ENCODE measurements at regions not wholly inside any gene's neighbourhood (a gene's known extent, or its start where the extent isn't known, plus 50 kb on each side); places are given as distances from the start of the nearest gene placed in this dataset.
A peak's percentile ranks its signal among the peaks of the same experiment; 100 is the strongest.

DNA sequence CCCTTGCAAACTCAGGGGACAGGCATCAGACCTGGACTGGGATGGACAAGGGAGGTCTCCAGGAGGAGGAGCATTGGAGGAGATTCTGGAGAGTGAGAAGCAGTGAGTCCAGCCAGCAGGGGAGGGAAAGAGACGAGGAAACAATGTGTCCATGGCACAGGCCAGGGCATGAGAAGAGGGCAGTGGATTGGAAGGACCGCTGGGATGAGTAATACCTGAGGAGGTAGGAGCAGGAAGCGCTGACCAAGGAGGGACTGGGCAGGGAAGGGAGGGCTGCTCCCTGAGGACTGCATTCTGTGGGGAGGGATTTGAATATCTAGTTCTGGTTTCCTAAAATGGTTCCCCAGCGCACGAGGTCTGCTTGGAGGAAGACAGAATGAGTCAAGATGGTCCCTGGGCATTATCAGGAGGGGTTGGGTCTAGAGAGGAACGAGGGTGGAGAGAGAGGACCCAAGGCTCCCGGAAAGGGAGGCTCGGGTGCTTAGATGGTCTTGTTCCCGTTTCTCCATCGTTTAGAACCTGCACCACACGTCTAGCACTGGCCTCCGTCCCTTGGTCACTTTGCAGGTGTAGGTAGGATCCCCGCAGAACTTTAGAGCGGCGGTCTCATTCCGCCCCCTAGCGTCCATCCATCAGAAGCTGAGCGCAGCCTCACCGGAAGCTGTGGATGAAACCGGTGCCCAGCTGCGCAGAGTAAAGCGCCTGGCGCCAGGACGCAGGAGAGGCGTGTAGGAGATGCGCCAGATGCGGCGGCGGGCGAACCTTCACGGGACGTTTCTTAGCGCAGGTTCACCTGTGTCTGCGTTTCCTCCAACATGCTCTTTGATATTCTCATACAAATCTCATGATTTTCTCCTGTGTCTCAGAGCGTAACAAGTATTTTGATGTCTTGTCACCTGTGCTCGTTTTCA lies 190.7 kb upstream of the NDN start:
- intact Hi-C loops (cut with micrococcal nuclease; ENCODE audit: unreplicated experiment) = no loop called here
- Histone ChIP-seq H3K9ac (ENCODE audit: control insufficient read depth, insufficient read depth, low read length) (no peak overlapping the region), H3K27me3 (replicated peaks in 1 of 2; ENCODE audit: control insufficient read depth in 2 of 2, insufficient read depth in 2 of 2, low read length in 1 of 2) (no peaks in the 10 kb centered on the region), H2AFZ (ENCODE audit: control insufficient read depth, low read depth, low read length) (no peak overlapping the region), H3K9me3 (replicated peaks; ENCODE audit: control insufficient read depth, insufficient read depth, low read length) (no peaks in the 10 kb centered on the region), H3K27ac (ENCODE audit: control insufficient read depth, insufficient read depth) (no peak overlapping the region), H3K4me3 (no peak overlapping the region), H3K4me2 (ENCODE audit: control insufficient read depth, insufficient read depth) (no peak overlapping the region), H3K36me3 (ENCODE audit: control insufficient read depth in 2 of 2, insufficient read depth in 2 of 2, low read length in 1 of 2) (no peaks in the 10 kb centered on the region), H4K20me1 (ENCODE audit: control insufficient read depth, insufficient read depth) (no peaks in the 10 kb centered on the region), H3K79me2 (ENCODE audit: control insufficient read depth, insufficient read depth, low read length) (no peaks in the 10 kb centered on the region), H3K4me1 (ENCODE audit: control insufficient read depth, insufficient read depth, low read length) (no peaks in the 10 kb centered on the region)
- no peak for TF ChIP-seq ZSCAN29 (IDR thresholded peaks at IDR 0.05)
- TF ChIP-seq CTCF (IDR thresholded peaks at IDR 0.05 in 2 of 3, conservative IDR thresholded peaks at IDR 0.05 in 1 of 3; ENCODE audit: control insufficient read depth in 2 of 3, extremely low read depth in 1 of 3, insufficient read depth in 1 of 3, low read depth in 3 of 3, low read length in 3 of 3) = peak; percentile 10 to 32 (median 24); a peak in 1 of 6 replicates
- TF ChIP-seq ZBED1 (IDR thresholded peaks at IDR 0.05; ENCODE audit: borderline replicate concordance) = no peak
- in situ Hi-C loops (cut with MboI) = no loop called here
- FAIRE-seq (no peak), DNase-seq (ENCODE audit: low read depth, low spot score) (no peak), ATAC-seq (peak; percentile 28; the same call in 1 of the 3 replicates)
- CTCF ChIA-PET = no interaction called here
- BruUV-seq (replicated peaks) = no TSS peak
- RAD21 ChIA-PET (ENCODE audit: unreplicated experiment) = no interaction called here
- SMC1A ChIA-PET (ENCODE audit: uncharacterized antibody, unreplicated experiment) = no interaction called here
- POLR2A ChIA-PET = no interaction called here
- WGBS (ENCODE audit: insufficient coverage, insufficient replicate concordance, low lambda C conversion rate, missing lambda C conversion rate) = 45% methylated on average over 36 of the region's 36 CpGs

- 28% methylated on average over 9 of the region's 9 CpGs for WGBS (ENCODE audit: insufficient coverage, insufficient replicate concordance, low lambda C conversion rate, missing lambda C conversion rate)
Observed at GRCh38 chr15:23881291-23881690, 194.2 kb upstream of the NDN start.

More at GRCh38 chr15:23881291-23881690, 194.2 kb upstream of the NDN start:
- no peaks in the 10 kb centered on the region for H3K27me3 ChIP-seq (replicated peaks in 1 of 2; ENCODE audit: control insufficient read depth in 2 of 2, insufficient read depth in 2 of 2, low read length in 1 of 2)
- no peaks in the 10 kb centered on the region for H4K20me1 ChIP-seq (ENCODE audit: control insufficient read depth, insufficient read depth)
- SMC1A ChIA-PET (ENCODE audit: uncharacterized antibody, unreplicated experiment) = no interaction called here
- no peaks in the 10 kb centered on the region for H3K36me3 ChIP-seq (ENCODE audit: control insufficient read depth in 2 of 2, insufficient read depth in 2 of 2, low read length in 1 of 2)
- ATAC-seq (no peak), FAIRE-seq (no peak), DNase-seq (ENCODE audit: low read depth, low spot score) (no peak)
- no peaks in the 10 kb centered on the region for H3K9me3 ChIP-seq (replicated peaks; ENCODE audit: control insufficient read depth, insufficient read depth, low read length)
- H3K79me2 ChIP-seq (ENCODE audit: control insufficient read depth, insufficient read depth, low read length) = no peaks in the 10 kb centered on the region
- intact Hi-C loops (cut with micrococcal nuclease; ENCODE audit: unreplicated experiment) (no loop called here), in situ Hi-C loops (cut with MboI) (no loop called here)
- no peaks in the 10 kb centered on the region for H3K4me1 ChIP-seq (ENCODE audit: control insufficient read depth, insufficient read depth, low read length)
- H3K4me2 ChIP-seq (ENCODE audit: control insufficient read depth, insufficient read depth) = no peak overlapping the region
- POLR2A ChIA-PET = no interaction called here
- no peak overlapping the region for H3K4me3 ChIP-seq
- RAD21 ChIA-PET (ENCODE audit: unreplicated experiment) = no interaction called here
- H3K27ac ChIP-seq (ENCODE audit: control insufficient read depth, insufficient read depth) = no peak overlapping the region
- H2AFZ ChIP-seq (ENCODE audit: control insufficient read depth, low read depth, low read length) = no peak overlapping the region
- TF ChIP-seq, protein P1, sequence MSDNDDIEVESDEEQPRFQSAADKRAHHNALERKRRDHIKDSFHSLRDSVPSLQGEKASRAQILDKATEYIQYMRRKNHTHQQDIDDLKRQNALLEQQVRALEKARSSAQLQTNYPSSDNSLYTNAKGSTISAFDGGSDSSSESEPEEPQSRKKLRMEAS (IDR thresholded peaks at IDR 0.05; ENCODE audit: low read depth, low read length) = no peak
- TF ChIP-seq NFYB (IDR thresholded peaks at IDR 0.05; ENCODE audit: insufficient read depth, low read depth, low read length) = peak; percentile 59; the same call in 1 of the 2 replicates
- BruUV-seq (replicated peaks) = no TSS peak
- no peak overlapping the region for H3K9ac ChIP-seq (ENCODE audit: control insufficient read depth, insufficient read depth, low read length)
- CTCF ChIA-PET = no interaction called here

All from GM12878 (cell line).